Common myeloid progenitor, CD34-positive (primary cell): ENCODE measurements at regions not wholly inside any gene's neighbourhood (a gene's known extent, or its start where the extent isn't known, plus 50 kb on each side); places are given as distances from the start of the nearest gene placed in this dataset.

Source experiments
- CTCF ChIA-PET: fragments of 350-600 bp; sonication (Branson Sonifier 250); formaldehyde crosslinking; loops from one replicate; lab custom pipeline; 2021; ENCODE audit warnings: antibody characterized with exemption; lab: Charles Lee
- POLR2A ChIA-PET: fragments of 350-600 bp; sonication (Branson Sonifier 250); formaldehyde crosslinking; loops from one replicate; lab custom pipeline; 2021; ENCODE audit warnings: antibody characterized with exemption; lab: Charles Lee
- DNase-seq, 3 donors: peaks; one replicate each; pipeline versions ENCODE4 v3.0.0 to v3.0.0-alpha.2; 2013
- H3K27ac ChIP-seq, 2 experiments: 1 replicate in 1 of 2; 2 replicates in 1 of 2; pipeline ENCODE4 v1.7.0; 2013; ENCODE audit warnings: inconsistent platforms in 2 of 2, low read length in 2 of 2, mild to moderate bottlenecking in 2 of 2, low read depth in 1 of 2, moderate library complexity in 1 of 2; ENCODE audit not compliant: severe bottlenecking in 2 of 2, insufficient read depth in 1 of 2, poor library complexity in 1 of 2
- H3K27me3 ChIP-seq, 5 experiments: replicated peaks in 2 of 5; 1 replicate in 3 of 5; 2 replicates in 2 of 5; pipeline versions ENCODE4 v1.6.1 to v1.7.0; 2013; ENCODE audit warnings: low read length in 4 of 5, mild to moderate bottlenecking in 2 of 5, moderate library complexity in 2 of 5, inconsistent platforms in 1 of 5; ENCODE audit not compliant: insufficient read depth in 5 of 5, control insufficient read depth in 4 of 5
- H3K36me3 ChIP-seq, 4 experiments: 1 replicate in 2 of 4; 2 replicates in 2 of 4; pipeline versions ENCODE4 v1.6.1 to v1.7.0; 2013; ENCODE audit warnings: low read length in 3 of 4, control low read depth in 1 of 4, mild to moderate bottlenecking in 1 of 4; ENCODE audit not compliant: control insufficient read depth in 4 of 4, insufficient read depth in 4 of 4
- H3K4me1 ChIP-seq, 4 experiments: 1 replicate in 3 of 4; 2 replicates in 1 of 4; pipeline versions ENCODE4 v1.6.1 to v1.7.1; 2013; ENCODE audit warnings: low read length in 3 of 4, mild to moderate bottlenecking in 3 of 4, control low read depth in 1 of 4, inconsistent platforms in 1 of 4, moderate library complexity in 1 of 4; ENCODE audit not compliant: control insufficient read depth in 4 of 4, insufficient read depth in 4 of 4; ENCODE audit errors: control extremely low read depth in 1 of 4
- H3K4me3 ChIP-seq, 7 experiments: 1 replicate in 4 of 7; 2 replicates in 3 of 7; pipeline versions ENCODE4 v1.5.1 to v1.7.0; 2013; ENCODE audit warnings: mild to moderate bottlenecking in 7 of 7, low read length in 6 of 7, moderate library complexity in 6 of 7, inconsistent platforms in 2 of 7, low read depth in 2 of 7, control low read depth in 1 of 7; ENCODE audit not compliant: insufficient read depth in 4 of 7, control insufficient read depth in 1 of 7; ENCODE audit errors: extremely low read depth in 1 of 7
- H3K9me3 ChIP-seq, 5 experiments: 1 replicate in 4 of 5; 2 replicates in 1 of 5; pipeline versions ENCODE4 v1.6.1 to v1.7.1; 2013; ENCODE audit warnings: low read length in 4 of 5, mild to moderate bottlenecking in 2 of 5, inconsistent platforms in 1 of 5, low read depth in 1 of 5, moderate library complexity in 1 of 5; ENCODE audit not compliant: control insufficient read depth in 4 of 5, insufficient read depth in 2 of 5; ENCODE audit errors: control extremely low read depth in 1 of 5
- WGBS: methylation state at CpG from one replicate; pipeline ENCODE4 v1.1.5; 2013; ENCODE audit not compliant: insufficient coverage; 5-methylcytosine and 5-hydroxymethylcytosine counted together

- Histone ChIP-seq H3K4me1 (no peaks in the 10 kb centered on the region), H3K27ac (no peak overlapping the region), H3K9me3 (no peaks in the 10 kb centered on the region), H3K27me3 (no peaks in the 10 kb centered on the region), H3K36me3 (no peaks in the 10 kb centered on the region), H3K4me3 (no peak overlapping the region)
- 96% methylated on average over 6 of the region's 6 CpGs for WGBS
- POLR2A ChIA-PET: no interaction called here
- CTCF ChIA-PET: no interaction called here
- no peak for DNase-seq
These were observed 1132.4 kb downstream of the BRD1 start for GRCh38 chr22:48695251-48695650.

DNA sequence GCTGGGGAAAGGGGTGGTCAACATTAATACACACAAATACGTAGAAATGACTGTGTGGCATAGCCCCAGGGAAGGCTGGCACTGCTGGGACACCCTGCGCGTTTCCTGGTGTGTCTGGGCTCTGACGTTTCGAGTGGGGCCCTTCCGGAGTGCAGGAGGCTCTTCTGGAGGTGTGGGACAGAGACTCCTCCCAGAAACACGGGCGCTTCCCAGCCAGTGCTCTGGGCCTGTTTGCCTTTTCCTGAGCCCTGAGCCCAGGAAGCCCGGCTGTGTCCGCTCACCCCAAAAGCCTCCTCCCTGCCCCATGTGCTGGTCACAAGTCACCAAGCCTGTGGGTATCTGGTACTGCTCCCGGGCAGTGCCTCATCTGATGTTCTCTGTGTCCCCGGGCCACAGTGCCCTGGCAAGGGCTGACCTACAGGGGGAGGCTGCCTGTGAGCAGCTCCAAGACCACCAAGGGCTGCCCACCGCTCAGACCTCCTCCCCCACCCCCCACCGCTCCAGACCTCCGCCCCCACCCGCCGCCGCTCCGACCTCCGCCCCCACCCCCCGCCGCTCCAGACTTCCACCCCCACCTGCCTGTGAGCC, 1133.3 kb downstream of the BRD1 start:
- Histone ChIP-seq H3K27ac (no peak overlapping the region), H3K27me3 (no peaks in the 10 kb centered on the region), H3K4me1 (no peaks in the 10 kb centered on the region), H3K9me3 (no peaks in the 10 kb centered on the region), H3K36me3 (no peaks in the 10 kb centered on the region), H3K4me3 (no peak overlapping the region)
- no peak for DNase-seq
- WGBS: 95% methylated on average over 10 of the region's 22 CpGs
- POLR2A ChIA-PET: no interaction called here
- CTCF ChIA-PET: no interaction called here

- WGBS: 95% methylated on average over 23 of the region's 26 CpGs
- ChIA-PET POLR2A (no interaction called here), CTCF (no interaction called here)
- no peaks in the 10 kb centered on the region for H3K9me3 ChIP-seq
- no peak overlapping the region for H3K27ac ChIP-seq
- no peak overlapping the region for H3K4me3 ChIP-seq
- no peaks in the 10 kb centered on the region for H3K27me3 ChIP-seq
- H3K4me1 ChIP-seq: no peaks in the 10 kb centered on the region
- H3K36me3 ChIP-seq: no peaks in the 10 kb centered on the region
- DNase-seq: no peak
These were observed 1134.1 kb downstream of the BRD1 start for GRCh38 chr22:48693377-48694135.

DNA sequence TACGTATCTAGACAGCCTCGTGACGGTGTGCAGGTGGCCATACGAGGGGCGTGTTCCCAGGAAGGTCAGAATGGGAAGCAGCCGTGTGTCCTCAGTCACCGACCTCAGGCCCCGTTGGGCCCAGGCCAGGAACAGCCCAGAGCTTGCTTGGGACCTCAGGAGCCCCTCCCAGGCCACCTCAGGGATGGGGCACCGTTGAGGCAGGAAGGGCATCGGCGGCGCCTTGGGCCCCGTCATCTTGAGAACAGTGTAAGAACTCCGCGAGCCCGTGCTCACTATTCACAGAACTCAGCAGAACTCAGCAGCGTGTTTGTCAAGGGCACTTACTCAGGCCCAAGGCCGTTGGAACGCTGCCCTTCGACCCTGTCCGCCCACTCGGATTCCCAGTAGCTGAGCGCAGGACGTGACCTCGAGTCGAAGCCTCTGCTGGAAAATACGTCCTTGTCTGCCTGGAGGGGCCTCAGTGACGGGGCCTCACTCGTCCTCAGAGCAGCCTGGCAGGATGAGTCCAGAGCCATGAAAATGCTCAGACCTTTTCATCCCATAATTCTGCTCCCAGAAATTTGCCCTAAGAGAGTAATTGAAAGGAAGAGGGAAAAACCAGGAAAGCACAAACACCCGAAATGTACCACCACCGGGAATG, 1134.8 kb downstream of the BRD1 start:
- ChIA-PET POLR2A (no interaction called here), CTCF (no interaction called here)
- 97% methylated on average over 30 of the region's 31 CpGs for WGBS

DNA sequence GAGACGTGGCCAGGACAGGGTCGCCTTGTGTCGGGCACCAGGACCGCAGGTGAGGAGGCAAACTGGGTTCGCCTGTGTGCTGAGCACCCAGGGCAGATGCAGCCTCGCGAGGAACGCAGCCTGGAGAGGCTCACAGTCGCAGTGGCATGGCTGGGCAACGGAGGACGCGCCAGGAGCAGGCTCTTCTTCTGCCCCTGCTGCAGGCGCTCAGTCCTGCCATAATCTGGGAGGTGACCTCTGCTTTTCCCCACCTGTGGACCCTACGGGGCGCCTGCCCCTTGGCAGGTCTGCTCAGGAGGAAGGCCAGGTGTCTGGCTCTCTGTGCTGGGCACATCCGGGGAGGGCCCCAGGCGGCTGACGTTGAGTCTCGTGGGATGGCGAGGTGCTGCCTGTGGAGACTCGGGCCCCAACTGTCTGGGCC, 1136.2 kb downstream of the BRD1 start:
- no peak overlapping the region for H3K4me3 ChIP-seq
- H3K27ac ChIP-seq: no peak overlapping the region
- no peaks in the 10 kb centered on the region for H3K36me3 ChIP-seq
- ChIA-PET CTCF (no interaction called here), POLR2A (no interaction called here)
- no peaks in the 10 kb centered on the region for H3K27me3 ChIP-seq
- no peak for DNase-seq
- no peaks in the 10 kb centered on the region for H3K9me3 ChIP-seq
- H3K4me1 ChIP-seq: no peaks in the 10 kb centered on the region
- 96% methylated on average over 19 of the region's 21 CpGs for WGBS

More for the DNA sequence above, 1134.8 kb downstream of the BRD1 start:
- Histone ChIP-seq H3K9me3 (no peaks in the 10 kb centered on the region), H3K36me3 (no peaks in the 10 kb centered on the region), H3K4me3 (no peak overlapping the region), H3K4me1 (no peaks in the 10 kb centered on the region), H3K27me3 (no peaks in the 10 kb centered on the region), H3K27ac (no peak overlapping the region)
- DNase-seq: no peak

- POLR2A ChIA-PET: no interaction called here
- no peak for DNase-seq
- Histone ChIP-seq H3K4me1 (no peaks in the 10 kb centered on the region), H3K27me3 (no peaks in the 10 kb centered on the region), H3K27ac (no peak overlapping the region), H3K36me3 (no peaks in the 10 kb centered on the region), H3K9me3 (no peaks in the 10 kb centered on the region), H3K4me3 (no peak overlapping the region)
- 87% methylated on average over 22 of the region's 24 CpGs for WGBS
- CTCF ChIA-PET: no interaction called here
These were observed 1136.9 kb downstream of the BRD1 start for GRCh38 chr22:48690583-48691317.
